Esophagus muscularis mucosa (tissue), 4 donors: ENCODE measurements at regions not wholly inside any gene's neighbourhood (a gene's known extent, or its start where the extent isn't known, plus 50 kb on each side); places are given as distances from the start of the nearest gene placed in this dataset.
"Not testable (repeated sequence)": the region's sequence is repeated elsewhere in the genome, so short reads cannot be mapped to it uniquely, and the experiment has no call there.

Experiments
- DNase-seq: peaks from one replicate; pipeline ENCODE4 v3.0.0-alpha.2; 2017; ENCODE audit errors: extremely low spot score
- H3K27ac ChIP-seq, 4 donors: fragments of 200-600 bp; sonication (generic); replicated peaks in 1 of 4; 1 replicate in 3 of 4; 2 replicates in 1 of 4; pipeline ENCODE4 v1.5.1; 2016 to 2019; ENCODE audit warnings: mild to moderate bottlenecking in 1 of 4
- H3K27me3 ChIP-seq, 4 donors: fragments of 200-600 bp; sonication (generic); one replicate each; pipeline versions ENCODE4 v1.5.1 to v1.6.0; 2016 to 2019
- H3K36me3 ChIP-seq, 4 donors: fragments of 200-600 bp; sonication (generic); one replicate each; pipeline ENCODE4 v1.5.1; 2016 to 2019
- H3K4me1 ChIP-seq, 4 donors: fragments of 200-600 bp; sonication (generic); one replicate each; pipeline ENCODE4 v1.5.1; 2016 to 2019
- H3K4me3 ChIP-seq, 4 donors: fragments of 200-600 bp; sonication (generic); 1 replicate in 2 of 4; 2 replicates in 2 of 4; pipeline ENCODE4 v1.5.1; 2016 to 2019; ENCODE audit warnings: mild to moderate bottlenecking in 4 of 4, moderate library complexity in 1 of 4
- H3K9me3 ChIP-seq, 4 donors: fragments of 200-600 bp; sonication (generic); 1 replicate in 3 of 4; 2 replicates in 1 of 4; pipeline ENCODE4 v1.5.1; 2016 to 2019
- WGBS: methylation state at CpG from one replicate; pipeline ENCODE4 v1.1.5; 2018; 5-methylcytosine and 5-hydroxymethylcytosine counted together
- intact Hi-C: fragments of 100-400 bp; cut with DNase I; formaldehyde crosslinking; loops from one replicate; pipeline ENCODE4 v1.15.1; 2023

- H3K4me3 ChIP-seq, H3K36me3 ChIP-seq, H3K9me3 ChIP-seq, H3K4me1 ChIP-seq, intact Hi-C loops, H3K27ac ChIP-seq: not testable (repeated sequence)
- 98% methylated on average over 6 of the region's 6 CpGs for WGBS
- peaks cover 0 to 13% (median 0%) of the 10 kb centered on the region in 4 donors for H3K27me3 ChIP-seq
- DNase-seq, result peak; percentile 37
These were observed 54.3 kb downstream of the RNU1-4 start for GRCh38 chr1:16794609-16795008.

GRCh38 chr1:16795119-16795518, 54.8 kb downstream of the RNU1-4 start:
- H3K4me1 ChIP-seq, H3K27ac ChIP-seq, H3K4me3 ChIP-seq, H3K36me3 ChIP-seq, H3K9me3 ChIP-seq, intact Hi-C loops: not testable (repeated sequence)
- WGBS, result 98% methylated on average over 4 of the region's 7 CpGs
- peaks cover 0 to 12% (median 0%) of the 10 kb centered on the region in 4 donors for H3K27me3 ChIP-seq
- DNase-seq, result peak; percentile 26

GRCh38 chr1:16796179-16796578, 55.9 kb downstream of the RNU1-4 start:
- H3K27ac ChIP-seq, H3K4me3 ChIP-seq, H3K9me3 ChIP-seq, DNase-seq, H3K4me1 ChIP-seq, intact Hi-C loops, H3K36me3 ChIP-seq: not testable (repeated sequence)
- WGBS, result 74% methylated on average over 4 of the region's 8 CpGs
- peaks cover 0 to 10% (median 0%) of the 10 kb centered on the region in 4 donors for H3K27me3 ChIP-seq

- intact Hi-C loops, H3K4me1 ChIP-seq: not testable (repeated sequence)
These were observed 56.3 kb downstream of the RNU1-4 start for GRCh38 chr1:16796625-16797046.

GRCh38 chr1:16797065-16797464, 56.7 kb downstream of the RNU1-4 start:
- peak; percentile 1 for DNase-seq
- 33% methylated on average over 2 of the region's 4 CpGs for WGBS

More at GRCh38 chr1:16796625-16797046, 56.3 kb downstream of the RNU1-4 start:
- DNase-seq, result peak; percentile 88
- not testable (repeated sequence) for H3K27ac ChIP-seq, H3K4me3 ChIP-seq, H3K36me3 ChIP-seq, H3K9me3 ChIP-seq
- peaks cover 0 to 10% (median 0%) of the 10 kb centered on the region in 4 donors for H3K27me3 ChIP-seq
- 78% methylated on average over 9 of the region's 9 CpGs for WGBS

GRCh38 chr1:16798050-16798449, 57.7 kb downstream of the RNU1-4 start:
- peak; percentile 24 for DNase-seq
- H3K36me3 ChIP-seq, H3K27ac ChIP-seq, H3K4me3 ChIP-seq, intact Hi-C loops, H3K9me3 ChIP-seq, H3K4me1 ChIP-seq: not testable (repeated sequence)
- peaks cover 0 to 10% (median 0%) of the 10 kb centered on the region in 4 donors for H3K27me3 ChIP-seq
- 78% methylated on average over 2 of the region's 2 CpGs for WGBS

More at GRCh38 chr1:16797065-16797464, 56.7 kb downstream of the RNU1-4 start:
- peaks cover 0 to 10% (median 0%) of the 10 kb centered on the region in 4 donors for H3K27me3 ChIP-seq
- H3K9me3 ChIP-seq, H3K4me1 ChIP-seq, H3K27ac ChIP-seq, H3K4me3 ChIP-seq, intact Hi-C loops, H3K36me3 ChIP-seq: not testable (repeated sequence)
